NT2/D1 (cell line): ENCODE measurements at regions not wholly inside any gene's neighbourhood (a gene's known extent, or its start where the extent isn't known, plus 50 kb on each side); places are given as distances from the start of the nearest gene placed in this dataset.

Source experiments
- SUZ12 ChIP-seq: IDR thresholded peaks from 2 replicates; pipeline ENCODE4 v1.6.1; 2011; ENCODE audit not compliant: insufficient read length, insufficient read depth; ENCODE audit errors: extremely low read depth
- YY1 ChIP-seq: IDR thresholded peaks from 2 replicates; pipeline ENCODE4 v1.6.1; 2011; ENCODE audit not compliant: insufficient read length, insufficient read depth
- ZNF274 ChIP-seq: IDR thresholded peaks from 2 replicates; pipeline ENCODE4 v1.6.1; 2011; ENCODE audit warnings: mild to moderate bottlenecking, low read depth, low read length

- no peak for TF ChIP-seq YY1
- no peak for TF ChIP-seq SUZ12
- TF ChIP-seq ZNF274: no peak
Measured at GRCh38 chr3:118088696-118089095, 946.0 kb downstream of the IGSF11 start.
